RCC 7860 (cell line): ENCODE measurements at regions not wholly inside any gene's neighbourhood (a gene's known extent, or its start where the extent isn't known, plus 50 kb on each side); places are given as distances from the start of the nearest gene placed in this dataset.

Experiments
- DNase-seq: peaks from one replicate; pipeline ENCODE4 v3.0.0-alpha.2; 2015; ENCODE audit warnings: low spot score
- FAIRE-seq: peaks from 2 replicates; lab custom pipeline; 2012; peaks lifted over from hg19 to GRCh38; lab: Jason Lieb, UNC

- FAIRE-seq (no peak), DNase-seq (no peak)
Measured at GRCh38 chr2:166572937-166573336, 78.9 kb upstream of the SCN7A start.

DNA sequence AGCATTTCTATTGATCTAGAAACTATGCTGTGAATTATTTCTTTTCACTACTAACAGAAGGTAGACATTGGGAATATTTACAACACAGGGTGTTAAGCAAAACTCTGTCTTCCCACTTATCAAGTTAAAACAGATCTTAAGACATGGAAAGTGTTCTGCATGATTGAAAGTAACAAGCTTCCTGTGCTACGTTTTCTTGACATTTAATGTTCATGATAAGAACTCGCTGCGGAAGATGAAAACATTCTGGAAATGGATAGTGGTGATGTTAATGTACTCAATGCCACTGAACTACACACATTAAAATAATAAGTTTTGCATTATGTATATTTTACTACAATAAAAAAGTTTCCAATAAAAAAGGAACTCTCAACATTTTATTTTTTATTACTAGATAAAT is 74.4 kb upstream of the SCN7A start:
- FAIRE-seq (peak; percentile 36), DNase-seq (no peak)

GRCh38 chr2:166565501-166565900 is 71.5 kb upstream of the SCN7A start:
- DNase-seq (no peak), FAIRE-seq (no peak)

GRCh38 chr2:166563894-166564293 is 69.8 kb upstream of the SCN7A start:
- FAIRE-seq (no peak), DNase-seq (no peak)

DNA sequence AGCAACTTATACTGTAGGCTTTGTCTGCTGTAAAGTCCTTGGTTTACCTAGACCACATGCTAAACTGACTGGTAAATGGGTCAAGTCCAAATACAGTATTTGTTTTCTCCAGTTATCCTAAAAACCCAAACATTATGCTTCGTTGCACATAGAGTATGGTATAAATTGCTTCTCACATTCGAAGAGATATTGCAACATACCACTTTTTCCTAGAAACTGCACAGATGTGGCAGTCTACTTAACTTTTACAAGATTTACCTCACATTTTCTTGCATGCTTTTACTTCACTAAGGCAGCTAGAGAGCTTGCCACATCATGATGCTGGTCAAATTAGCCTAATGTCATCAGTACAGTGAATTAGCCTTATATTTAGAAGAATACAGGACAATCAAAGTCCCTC is 66.0 kb upstream of the SCN7A start:
- DNase-seq (no peak), FAIRE-seq (no peak)

DNA sequence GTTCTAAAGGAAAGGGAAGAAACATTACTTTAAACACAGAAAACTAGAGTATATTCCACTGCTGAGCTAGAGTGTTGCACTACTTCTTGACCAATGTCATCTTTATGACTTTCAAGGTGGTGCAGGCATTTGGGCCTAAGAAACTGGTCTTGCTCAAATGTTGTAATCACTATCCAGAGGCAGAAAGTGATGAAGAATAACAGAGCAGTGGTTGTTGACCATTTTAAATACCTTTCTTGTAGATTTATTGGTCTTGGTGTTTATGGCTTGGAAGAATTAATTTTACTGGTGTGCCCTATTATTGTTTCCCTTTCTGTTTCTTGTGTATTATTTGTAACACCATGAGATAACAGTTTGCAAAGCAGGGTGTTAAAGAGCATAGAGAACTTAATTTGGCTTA is 56.9 kb upstream of the SCN7A start:
- no peak for DNase-seq
- no peak for FAIRE-seq

GRCh38 chr2:166545473-166545872 is 51.4 kb upstream of the SCN7A start:
- no peak for FAIRE-seq
- no peak for DNase-seq
